HK-2 (cell line): ENCODE measurements at regions not wholly inside any gene's neighbourhood (a gene's known extent, or its start where the extent isn't known, plus 50 kb on each side); places are given as distances from the start of the nearest gene placed in this dataset.

ENCODE experiments used
- DNase-seq: peaks from one replicate; pipeline ENCODE4 v3.0.0-alpha.2; 2018; ENCODE audit not compliant: unreplicated experiment

- no peak for DNase-seq
Measured at GRCh38 chr4:35163168-35163567, 1081.1 kb downstream of the ARAP2 start.

- no peak for DNase-seq
Measured at GRCh38 chr4:35164063-35164462, 1080.3 kb downstream of the ARAP2 start.

- no peak for DNase-seq
Measured at GRCh38 chr4:35166466-35166865, 1077.8 kb downstream of the ARAP2 start.

GRCh38 chr4:35167385-35167784, 1076.9 kb downstream of the ARAP2 start:
- no peak for DNase-seq

GRCh38 chr4:35175487-35175886, 1068.8 kb downstream of the ARAP2 start:
- no peak for DNase-seq

- no peak for DNase-seq
Measured at GRCh38 chr4:35175894-35176293, 1068.4 kb downstream of the ARAP2 start.

- DNase-seq = no peak
Measured at GRCh38 chr4:35182451-35182850, 1061.9 kb downstream of the ARAP2 start.

- no peak for DNase-seq
Measured at GRCh38 chr4:35189988-35190613, 1054.2 kb downstream of the ARAP2 start.

GRCh38 chr4:35201403-35201802, 1042.9 kb downstream of the ARAP2 start:
- DNase-seq = no peak

GRCh38 chr4:35216636-35217035, 1027.7 kb downstream of the ARAP2 start:
- no peak for DNase-seq

GRCh38 chr4:35217331-35217730, 1027.0 kb downstream of the ARAP2 start:
- DNase-seq = no peak

GRCh38 chr4:35228313-35228712, 1016.0 kb downstream of the ARAP2 start:
- no peak for DNase-seq

GRCh38 chr4:35229021-35229420, 1015.3 kb downstream of the ARAP2 start:
- no peak for DNase-seq

- no peak for DNase-seq
Measured at GRCh38 chr4:35237924-35238323, 1006.4 kb downstream of the ARAP2 start.

GRCh38 chr4:35238793-35239192, 1005.5 kb downstream of the ARAP2 start:
- no peak for DNase-seq

- no peak for DNase-seq
Measured at GRCh38 chr4:35246493-35246892, 997.8 kb downstream of the ARAP2 start.

GRCh38 chr4:35247047-35247446, 997.3 kb downstream of the ARAP2 start:
- no peak for DNase-seq

GRCh38 chr4:35250331-35250730, 994.0 kb downstream of the ARAP2 start:
- no peak for DNase-seq

- no peak for DNase-seq
Measured at GRCh38 chr4:35250761-35251160, 993.6 kb downstream of the ARAP2 start.

GRCh38 chr4:35252071-35252470, 992.2 kb downstream of the ARAP2 start:
- no peak for DNase-seq

- peak; percentile 9 for DNase-seq
Measured at GRCh38 chr4:35252866-35253265, 991.4 kb downstream of the ARAP2 start.

- no peak for DNase-seq
Measured at GRCh38 chr4:35253331-35253730, 991.0 kb downstream of the ARAP2 start.

GRCh38 chr4:35286434-35286833, 957.9 kb downstream of the ARAP2 start:
- DNase-seq = no peak
